ENCODE measurements at regions not wholly inside any gene's neighbourhood (a gene's known extent, or its start where the extent isn't known, plus 50 kb on each side); places are given as distances from the start of the nearest gene placed in this dataset.
"Not testable (repeated sequence)": the region's sequence is repeated elsewhere in the genome, so short reads cannot be mapped to it uniquely, and the experiment has no call there.

GRCh38 chr2:150062416-150062815 is 425.1 kb downstream of the RND3 start:
- TF ChIP-seq CTCF (IDR thresholded peaks at IDR 0.05) = no peak
- no peak for TF ChIP-seq POLR2A (IDR thresholded peaks at IDR 0.05)
- peaks cover 0 to 11% (median 0%) of the 10 kb centered on the region in 3 donors for H3K4me1 ChIP-seq
- H3K9me3 ChIP-seq = no peaks in the 10 kb centered on the region
- WGBS, 2 donors = 31 to 38% methylated on average over 3 of the region's 3 CpGs
- intact Hi-C loops (cut with DNase I) = no loop called here
- H3K27me3 ChIP-seq = no peaks in the 10 kb centered on the region
- no peaks in the 10 kb centered on the region for H3K36me3 ChIP-seq
- H3K4me3 ChIP-seq = no peak overlapping the region
- H3K27ac ChIP-seq = no peak overlapping the region
- DNase-seq = no peak

- no peak for DNase-seq
- H3K4me3 ChIP-seq = no peak overlapping the region
- intact Hi-C loops (cut with DNase I) = no loop called here
Measured at GRCh38 chr2:150060341-150060740, 427.1 kb downstream of the RND3 start.

DNA sequence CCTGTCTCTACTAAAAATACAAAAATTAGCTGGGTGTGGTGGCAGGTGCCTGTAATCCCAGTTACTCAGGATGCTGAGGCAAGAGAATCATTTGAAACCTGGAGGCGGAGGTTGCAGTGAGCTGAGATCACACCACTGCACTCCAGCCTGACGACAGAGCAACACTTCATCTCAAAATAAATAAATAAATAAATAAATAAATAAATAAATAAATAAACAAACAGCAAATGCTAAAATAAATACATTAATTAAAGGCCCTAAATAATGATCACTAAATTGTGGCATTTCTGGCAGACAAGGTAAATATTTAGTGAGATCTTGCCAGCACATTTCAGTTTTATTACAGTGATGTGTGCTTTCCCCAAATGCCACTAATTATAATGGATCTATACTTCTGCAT is 427.8 kb downstream of the RND3 start:
- H3K27ac ChIP-seq; DNase-seq; H3K36me3 ChIP-seq; H3K4me3 ChIP-seq; H3K27me3 ChIP-seq; H3K9me3 ChIP-seq; intact Hi-C loops (cut with DNase I): not testable (repeated sequence)
- peaks cover 0 to 11% (median 0%) of the 10 kb centered on the region in 3 donors for H3K4me1 ChIP-seq
- 97 to 100% methylated on average over 2 of the region's 2 CpGs for WGBS, 2 donors

More at GRCh38 chr2:150060341-150060740, 427.1 kb downstream of the RND3 start:
- Histone ChIP-seq H3K27me3 (no peaks in the 10 kb centered on the region), H3K36me3 (no peaks in the 10 kb centered on the region), H3K27ac (no peak overlapping the region), H3K4me1 (peaks cover 0 to 11% (median 0%) of the 10 kb centered on the region in 3 donors), H3K9me3 (no peaks in the 10 kb centered on the region)
- no peak for TF ChIP-seq POLR2A (IDR thresholded peaks at IDR 0.05)
- TF ChIP-seq CTCF (IDR thresholded peaks at IDR 0.05) = no peak
- WGBS, 2 donors = 28 to 29% methylated on average over 1 of the region's 1 CpG

DNA sequence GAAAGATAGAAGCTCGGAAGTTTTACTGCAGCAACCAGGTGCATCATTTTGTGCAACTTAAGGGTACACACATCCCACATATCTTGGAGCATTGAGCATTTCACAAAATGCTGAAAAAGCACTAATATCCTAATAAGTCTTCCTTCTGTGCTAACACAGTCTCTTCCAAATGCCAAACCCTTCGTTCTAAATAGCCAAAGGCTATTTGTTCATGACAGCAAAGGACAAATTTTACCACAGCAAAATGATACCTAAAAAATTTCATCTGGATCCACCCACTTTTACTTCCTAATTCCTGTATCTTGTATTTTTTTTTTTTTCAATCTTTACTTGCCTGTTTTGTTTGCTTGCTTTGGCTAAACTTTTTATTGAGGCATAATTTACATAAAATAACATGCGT is 435.0 kb downstream of the RND3 start:
- H3K9me3 ChIP-seq = no peaks in the 10 kb centered on the region
- H3K27me3 ChIP-seq = no peaks in the 10 kb centered on the region
- H3K27ac ChIP-seq = no peak overlapping the region
- H3K36me3 ChIP-seq = no peaks in the 10 kb centered on the region
- intact Hi-C loops (cut with DNase I) = no loop called here
- 64% methylated on average over 3 of the region's 3 CpGs for WGBS, 2 donors
- no peak for TF ChIP-seq CTCF (IDR thresholded peaks at IDR 0.05)
- TF ChIP-seq POLR2A (IDR thresholded peaks at IDR 0.05) = no peak
- no peak for DNase-seq
- no peaks in the 10 kb centered on the region for H3K4me1 ChIP-seq
- H3K4me3 ChIP-seq = no peak overlapping the region

GRCh38 chr2:150051004-150051403 is 436.5 kb downstream of the RND3 start:
- Histone ChIP-seq H3K9me3 (no peaks in the 10 kb centered on the region), H3K4me1 (no peaks in the 10 kb centered on the region), H3K27me3 (no peaks in the 10 kb centered on the region), H3K4me3 (no peak overlapping the region), H3K36me3 (no peaks in the 10 kb centered on the region), H3K27ac (no peak overlapping the region)
- DNase-seq = no peak
- intact Hi-C loops (cut with DNase I) = no loop called here
- no peak for TF ChIP-seq CTCF (IDR thresholded peaks at IDR 0.05)
- TF ChIP-seq POLR2A (IDR thresholded peaks at IDR 0.05) = no peak

DNA sequence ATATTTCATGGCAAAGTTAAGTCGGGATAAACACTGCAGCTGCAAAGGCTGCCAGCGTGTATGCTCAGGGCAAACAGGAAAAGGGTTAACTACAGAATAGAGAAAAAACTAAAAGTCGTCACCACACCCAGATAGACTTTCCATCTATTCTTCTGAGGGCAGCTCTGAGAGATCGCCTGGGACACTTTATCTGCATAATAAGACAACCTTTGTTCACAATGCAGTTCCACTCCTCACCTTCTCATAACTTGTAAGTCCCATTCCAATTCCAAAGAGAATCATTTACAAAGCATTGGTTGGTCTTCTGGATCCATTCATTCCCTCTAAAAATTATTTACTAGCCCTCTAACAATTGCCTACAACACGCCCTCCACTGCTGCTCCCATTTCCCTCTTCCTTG is 437.4 kb downstream of the RND3 start:
- Histone ChIP-seq H3K9me3 (no peaks in the 10 kb centered on the region), H3K27me3 (no peaks in the 10 kb centered on the region), H3K4me3 (no peak overlapping the region), H3K27ac (no peak overlapping the region), H3K36me3 (no peaks in the 10 kb centered on the region), H3K4me1 (no peaks in the 10 kb centered on the region)
- TF ChIP-seq CTCF (IDR thresholded peaks at IDR 0.05) (no peak), POLR2A (IDR thresholded peaks at IDR 0.05) (no peak)
- DNase-seq = no peak
- 81% methylated on average over 5 of the region's 5 CpGs for WGBS, 2 donors
- intact Hi-C loops (cut with DNase I) = no loop called here

All from esophagus squamous epithelium (tissue), 5 donors.